Sigmoid colon (tissue), 6 donors: ENCODE measurements at regions not wholly inside any gene's neighbourhood (a gene's known extent, or its start where the extent isn't known, plus 50 kb on each side); places are given as distances from the start of the nearest gene placed in this dataset.
"Not testable (repeated sequence)": the region's sequence is repeated elsewhere in the genome, so short reads cannot be mapped to it uniquely, and the experiment has no call there.

Experiments used
- DNase-seq: peaks from one replicate; pipeline ENCODE4 v3.0.0-alpha.2; 2019
- H3K27ac ChIP-seq, 4 donors: fragments of 200-600 bp; sonication (generic); one replicate each; pipeline ENCODE4 v1.5.1; 2016 to 2019; ENCODE audit warnings: mild to moderate bottlenecking in 1 of 4
- H3K27me3 ChIP-seq, 3 donors: fragments of 200-600 bp; sonication (generic); one replicate each; pipeline ENCODE4 v1.5.1; 2019; ENCODE audit warnings: mild to moderate bottlenecking in 1 of 3
- H3K36me3 ChIP-seq, 4 donors: fragments of 200-600 bp; sonication (generic); one replicate each; pipeline ENCODE4 v1.5.1; 2016 to 2019
- H3K4me1 ChIP-seq, 4 donors: fragments of 200-600 bp; sonication (generic); one replicate each; pipeline ENCODE4 v1.5.1; 2017 to 2019
- H3K4me3 ChIP-seq, 4 donors: fragments of 200-600 bp; sonication (generic); one replicate each; pipeline ENCODE4 v1.5.1; 2017 to 2019; ENCODE audit warnings: mild to moderate bottlenecking in 2 of 4, moderate library complexity in 1 of 4
- H3K9me3 ChIP-seq, 4 donors: fragments of 200-600 bp in 3 of 4; sonication (generic) in 3 of 4; one replicate each; pipeline versions ENCODE4 v1.5.1 to v1.6.1; 2013 to 2019
- EP300 ChIP-seq, 4 donors: sonication (generic); formaldehyde crosslinking; IDR thresholded peaks; one replicate each; pipeline ENCODE4 v1.6.1; 2017; ENCODE audit warnings: antibody characterized with exemption in 4 of 4
- POLR2A ChIP-seq, 2 donors: fragments of 450-650 bp; IDR thresholded peaks; one replicate each; pipeline ENCODE4 v1.6.1; 2016; ENCODE audit warnings: antibody characterized with exemption in 2 of 2, mild to moderate bottlenecking in 2 of 2, moderate library complexity in 2 of 2
- POLR2AphosphoS5 ChIP-seq, 4 donors: sonication (generic); formaldehyde crosslinking; IDR thresholded peaks; one replicate each; pipeline ENCODE4 v1.6.1; 2017; ENCODE audit warnings: antibody characterized with exemption in 4 of 4
- whole genome bisulfite sequencing, 2 donors: extraction: QIAGEN DNeasy Blood & Tissue Kit; methylation state at CpG; one replicate each; pipeline ENCODE4 v1.1.7; 2013; 5-methylcytosine and 5-hydroxymethylcytosine counted together
- intact Hi-C: fragments of 100-400 bp; cut with DNase I; formaldehyde crosslinking; loops from one replicate; pipeline ENCODE4 v1.15.1; 2023
- TF ChIP-seq, protein P1 (sequence below), 4 experiments: fragments of 450-650 bp in 3 of 4; fragments of 200-600 bp in 1 of 4; IDR thresholded peaks; one replicate each; pipeline ENCODE4 v1.5.1; 2016 to 2019; ENCODE audit warnings: antibody characterized with exemption in 4 of 4, mild to moderate bottlenecking in 3 of 4, moderate library complexity in 2 of 4
- donor health status: healthy with polysubstance abuse.
- donor health status: healthy.

DNA sequence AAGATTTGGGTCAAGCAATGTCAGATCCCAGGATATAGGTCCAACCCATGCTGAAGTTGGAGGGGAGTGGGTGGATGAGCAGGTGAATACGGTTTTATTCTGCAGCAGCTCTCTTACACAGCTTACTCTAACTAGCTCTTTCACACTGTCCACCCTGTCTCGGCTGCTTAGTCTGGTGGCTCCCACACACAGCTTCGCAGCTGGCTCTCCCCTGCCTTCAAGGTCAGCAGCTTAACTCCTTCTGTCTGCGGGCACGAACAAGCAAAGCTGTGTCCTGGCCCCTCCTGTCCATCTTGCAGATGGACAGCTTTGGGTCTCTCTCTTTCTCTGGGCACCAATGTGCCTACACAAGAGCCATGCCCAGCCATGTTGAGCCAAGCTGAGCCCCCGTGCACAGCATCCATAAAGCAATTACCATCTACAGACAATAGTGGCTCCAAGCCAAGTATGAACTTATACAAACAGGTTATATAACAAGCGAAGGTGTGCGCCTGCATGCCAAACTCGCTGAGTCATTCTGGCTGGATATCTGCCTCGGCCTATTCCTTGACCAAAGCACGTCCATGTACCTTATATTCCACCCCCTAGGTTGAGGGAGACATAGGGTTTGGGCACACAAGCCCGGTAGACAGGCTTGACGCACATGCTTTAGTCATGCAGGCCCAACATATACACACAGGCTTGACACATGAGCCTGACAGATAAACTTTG is 1307.8 kb upstream of the RAG2 start:
- no peak overlapping the region for H3K4me3 ChIP-seq
- H3K36me3 ChIP-seq, result no peaks in the 10 kb centered on the region
- 51 to 80% methylated on average over 13 of the region's 13 CpGs for WGBS, 2 donors
- intact Hi-C loops, result no loop called here
- no peaks in the 10 kb centered on the region for H3K9me3 ChIP-seq
- no peak overlapping the region for H3K27ac ChIP-seq
- no peak for TF ChIP-seq POLR2AphosphoS5 (IDR thresholded peaks at IDR 0.05)
- no peak for TF ChIP-seq EP300 (IDR thresholded peaks at IDR 0.05)
- TF ChIP-seq POLR2A (IDR thresholded peaks at IDR 0.05), result no peak
- TF ChIP-seq, protein P1, sequence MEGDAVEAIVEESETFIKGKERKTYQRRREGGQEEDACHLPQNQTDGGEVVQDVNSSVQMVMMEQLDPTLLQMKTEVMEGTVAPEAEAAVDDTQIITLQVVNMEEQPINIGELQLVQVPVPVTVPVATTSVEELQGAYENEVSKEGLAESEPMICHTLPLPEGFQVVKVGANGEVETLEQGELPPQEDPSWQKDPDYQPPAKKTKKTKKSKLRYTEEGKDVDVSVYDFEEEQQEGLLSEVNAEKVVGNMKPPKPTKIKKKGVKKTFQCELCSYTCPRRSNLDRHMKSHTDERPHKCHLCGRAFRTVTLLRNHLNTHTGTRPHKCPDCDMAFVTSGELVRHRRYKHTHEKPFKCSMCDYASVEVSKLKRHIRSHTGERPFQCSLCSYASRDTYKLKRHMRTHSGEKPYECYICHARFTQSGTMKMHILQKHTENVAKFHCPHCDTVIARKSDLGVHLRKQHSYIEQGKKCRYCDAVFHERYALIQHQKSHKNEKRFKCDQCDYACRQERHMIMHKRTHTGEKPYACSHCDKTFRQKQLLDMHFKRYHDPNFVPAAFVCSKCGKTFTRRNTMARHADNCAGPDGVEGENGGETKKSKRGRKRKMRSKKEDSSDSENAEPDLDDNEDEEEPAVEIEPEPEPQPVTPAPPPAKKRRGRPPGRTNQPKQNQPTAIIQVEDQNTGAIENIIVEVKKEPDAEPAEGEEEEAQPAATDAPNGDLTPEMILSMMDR (IDR thresholded peaks at IDR 0.05), result no peak
- H3K27me3 ChIP-seq, result no peaks in the 10 kb centered on the region
- no peak for DNase-seq
- no peaks in the 10 kb centered on the region for H3K4me1 ChIP-seq

DNA sequence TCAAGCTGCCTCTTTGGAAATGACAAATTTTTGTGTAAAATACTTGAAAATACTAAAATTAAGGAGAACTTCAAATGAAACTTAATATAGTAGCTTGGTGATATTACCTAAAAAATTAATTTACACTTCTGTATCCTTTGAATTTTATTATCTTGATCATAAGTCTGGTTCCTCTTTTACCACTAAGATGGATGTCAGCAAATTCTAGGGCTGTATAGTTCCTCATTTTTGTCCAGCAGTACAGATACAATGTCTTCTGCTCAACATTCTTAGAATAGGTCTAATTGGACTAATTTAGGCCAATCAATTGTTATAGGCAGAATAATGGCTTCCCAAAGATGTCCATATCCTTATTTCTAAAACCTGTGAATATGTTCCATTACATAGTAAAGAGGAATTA is 1298.0 kb upstream of the RAG2 start:
- H3K4me3 ChIP-seq, result no peak overlapping the region
- no peaks in the 10 kb centered on the region for H3K4me1 ChIP-seq
- TF ChIP-seq EP300 (IDR thresholded peaks at IDR 0.05) (no peak), POLR2A (IDR thresholded peaks at IDR 0.05) (no peak), POLR2AphosphoS5 (IDR thresholded peaks at IDR 0.05) (no peak)
- TF ChIP-seq, protein P1 (IDR thresholded peaks at IDR 0.05), result no peak
- no peaks in the 10 kb centered on the region for H3K36me3 ChIP-seq
- no peak for DNase-seq
- H3K9me3 ChIP-seq, result peaks cover 0 to 7% (median 0%) of the 10 kb centered on the region in 4 donors
- intact Hi-C loops, result no loop called here
- no peak overlapping the region for H3K27ac ChIP-seq
- no peaks in the 10 kb centered on the region for H3K27me3 ChIP-seq

DNA sequence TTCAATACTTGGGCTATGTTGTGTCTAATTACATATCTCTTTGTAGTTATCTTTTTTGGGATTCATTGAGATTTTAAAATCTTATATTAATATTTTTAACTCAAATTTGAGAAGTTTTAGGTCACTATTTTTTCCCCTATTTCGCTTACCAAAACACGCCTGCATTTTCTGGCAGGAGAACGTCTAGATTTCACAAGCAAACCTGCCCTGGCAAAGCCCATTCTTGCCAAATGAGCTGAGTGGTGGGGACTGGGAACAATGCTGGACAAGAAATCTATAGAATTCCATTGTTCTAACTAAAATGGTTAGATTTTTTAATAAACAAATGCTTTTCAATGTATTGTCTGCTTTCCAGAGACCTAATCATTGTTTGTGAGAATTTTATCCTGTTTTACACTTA is 1283.7 kb upstream of the RAG2 start:
- intact Hi-C loops, result no loop called here
- Histone ChIP-seq H3K36me3 (no peaks in the 10 kb centered on the region), H3K4me1 (no peaks in the 10 kb centered on the region), H3K4me3 (no peak overlapping the region), H3K9me3 (no peaks in the 10 kb centered on the region), H3K27me3 (no peaks in the 10 kb centered on the region), H3K27ac (no peak overlapping the region)
- DNase-seq, result no peak
- no peak for TF ChIP-seq POLR2A (IDR thresholded peaks at IDR 0.05)
- TF ChIP-seq EP300 (IDR thresholded peaks at IDR 0.05), result no peak
- 84 to 88% methylated on average over 3 of the region's 3 CpGs for WGBS, 2 donors

DNA sequence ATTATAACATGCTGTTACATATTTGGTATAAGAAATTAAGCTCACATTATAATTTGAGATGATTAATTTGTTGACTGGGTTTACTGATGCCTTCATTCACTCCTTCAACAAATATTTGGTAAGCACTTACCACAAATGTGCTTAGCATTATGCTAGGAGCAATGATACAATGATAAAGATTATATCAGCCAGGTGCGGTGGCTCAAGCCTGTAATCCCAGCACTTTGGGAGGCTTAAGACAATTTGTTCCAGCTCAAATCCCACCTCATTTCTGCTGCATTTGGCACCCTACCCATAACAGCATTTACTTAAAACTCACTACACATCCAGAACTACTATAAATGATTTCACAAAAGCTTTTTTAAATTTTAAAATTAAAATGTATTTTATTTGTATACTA is 1263.6 kb upstream of the RAG2 start:
- 88 to 94% methylated on average over 1 of the region's 1 CpG for WGBS, 2 donors
- Histone ChIP-seq H3K27me3 (no peaks in the 10 kb centered on the region), H3K4me1 (no peaks in the 10 kb centered on the region), H3K36me3 (no peaks in the 10 kb centered on the region), H3K4me3 (no peak overlapping the region), H3K9me3 (no peaks in the 10 kb centered on the region), H3K27ac (no peak overlapping the region)
- TF ChIP-seq EP300 (IDR thresholded peaks at IDR 0.05) (no peak), POLR2A (IDR thresholded peaks at IDR 0.05) (no peak), POLR2AphosphoS5 (IDR thresholded peaks at IDR 0.05) (no peak)
- TF ChIP-seq, protein P1 (IDR thresholded peaks at IDR 0.05), result no peak
- intact Hi-C loops, result no loop called here
- DNase-seq, result no peak

DNA sequence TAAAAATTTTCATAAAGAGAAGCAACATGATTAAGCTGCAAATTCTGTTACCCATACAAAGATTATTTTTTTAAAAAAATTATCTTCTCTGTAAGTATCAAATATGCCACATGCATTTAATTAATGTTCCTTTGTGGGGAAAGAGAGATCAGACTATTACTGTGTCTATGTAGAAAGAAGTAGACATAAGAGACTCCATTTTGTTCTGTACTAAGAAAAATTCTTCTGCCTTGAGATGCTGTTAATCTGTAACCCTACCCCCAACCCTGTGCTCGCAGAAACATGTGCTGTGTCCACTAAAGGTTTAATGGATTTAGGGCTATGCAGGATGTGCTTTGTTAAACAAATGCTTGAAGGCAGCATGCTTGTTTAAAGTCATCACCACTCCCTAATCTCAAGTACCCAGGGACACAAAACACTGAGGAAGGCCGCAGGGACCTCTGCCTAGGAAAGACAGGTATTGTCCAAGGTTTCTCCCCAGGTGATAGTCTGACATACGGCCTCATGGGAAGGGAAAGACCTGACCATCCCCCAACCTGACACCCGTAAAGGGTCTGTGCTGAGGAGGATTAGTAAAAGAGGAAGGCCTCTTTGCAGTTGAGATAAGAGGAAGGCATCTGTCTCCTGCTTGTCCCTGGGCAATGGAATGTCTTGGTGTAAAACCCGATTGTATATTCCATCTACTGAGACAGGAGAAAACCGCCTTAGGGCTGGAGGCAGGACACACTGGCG is 1260.9 kb upstream of the RAG2 start:
- H3K9me3 ChIP-seq, intact Hi-C loops, DNase-seq, H3K4me1 ChIP-seq, H3K27me3 ChIP-seq, H3K36me3 ChIP-seq, H3K4me3 ChIP-seq, H3K27ac ChIP-seq: not testable (repeated sequence)
- WGBS, 2 donors, result 32 to 54% methylated on average over 7 of the region's 7 CpGs
